ENCODE measurements at regions not wholly inside any gene's neighbourhood (a gene's known extent, or its start where the extent isn't known, plus 50 kb on each side); places are given as distances from the start of the nearest gene placed in this dataset.

- TF ChIP-seq E2F1 (CRISPR knock-in tag; IDR thresholded peaks at IDR 0.05) (no peak), ATF3 (CRISPR knock-in tag; conservative IDR thresholded peaks at IDR 0.05) (no peak), IRF2 (CRISPR knock-in tag; IDR thresholded peaks at IDR 0.05; ENCODE audit: borderline replicate concordance, low read depth) (no peak), CTCF (IDR thresholded peaks at IDR 0.05) (no peak), JUN (CRISPR knock-in tag; IDR thresholded peaks at IDR 0.05) (no peak), FOXJ3 (CRISPR knock-in tag; IDR thresholded peaks at IDR 0.05; ENCODE audit: borderline replicate concordance) (no peak), STAT6 (CRISPR knock-in tag; conservative IDR thresholded peaks at IDR 0.05; ENCODE audit: low read depth) (no peak), SMAD3 (CRISPR knock-in tag; IDR thresholded peaks at IDR 0.05; ENCODE audit: borderline replicate concordance) (no peak), TEAD1 (CRISPR knock-in tag; IDR thresholded peaks at IDR 0.05) (no peak), ESRRA (CRISPR knock-in tag; IDR thresholded peaks at IDR 0.05; ENCODE audit: borderline replicate concordance) (no peak)
These were observed 791.3 kb downstream of the RAB28 start for GRCh38 chr4:12692815-12693214.
